B cell (primary cell): ENCODE measurements at regions not wholly inside any gene's neighbourhood (a gene's known extent, or its start where the extent isn't known, plus 50 kb on each side); places are given as distances from the start of the nearest gene placed in this dataset.

Source experiments
- EZH2 ChIP-seq: IDR thresholded peaks from 2 replicates; pipeline ENCODE4 v1.6.1; 2012; ENCODE audit warnings: borderline replicate concordance, low read depth, mild to moderate bottlenecking, moderate library complexity, low read length; ENCODE audit not compliant: insufficient read depth, poor library complexity, severe bottlenecking
- TF ChIP-seq, protein P1 (sequence below): fragments of 200-600 bp; IDR thresholded peaks from one replicate; pipeline ENCODE4 v1.8.0; 2022; ENCODE audit warnings: antibody characterized with exemption, mild to moderate bottlenecking

DNA sequence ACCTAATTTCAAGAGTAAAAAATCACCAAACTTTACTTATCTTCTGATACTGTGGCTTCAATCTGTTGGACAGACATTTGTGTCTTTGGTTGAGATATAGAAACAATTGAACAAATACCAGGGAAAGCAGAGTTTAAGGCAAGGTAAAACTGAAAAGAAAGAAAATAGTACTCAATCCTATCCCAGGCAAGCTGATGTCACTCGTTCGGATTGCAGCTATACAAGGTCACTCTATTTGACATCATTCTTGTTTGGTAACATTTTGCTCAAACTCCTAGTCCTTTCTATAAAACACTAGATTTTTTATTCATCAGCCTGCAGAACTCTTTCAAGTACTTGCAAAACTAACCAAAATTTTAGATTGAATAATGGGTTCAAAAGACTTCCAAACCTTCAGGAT lies 91.9 kb upstream of the ANKRD55 start:
- TF ChIP-seq, protein P1, sequence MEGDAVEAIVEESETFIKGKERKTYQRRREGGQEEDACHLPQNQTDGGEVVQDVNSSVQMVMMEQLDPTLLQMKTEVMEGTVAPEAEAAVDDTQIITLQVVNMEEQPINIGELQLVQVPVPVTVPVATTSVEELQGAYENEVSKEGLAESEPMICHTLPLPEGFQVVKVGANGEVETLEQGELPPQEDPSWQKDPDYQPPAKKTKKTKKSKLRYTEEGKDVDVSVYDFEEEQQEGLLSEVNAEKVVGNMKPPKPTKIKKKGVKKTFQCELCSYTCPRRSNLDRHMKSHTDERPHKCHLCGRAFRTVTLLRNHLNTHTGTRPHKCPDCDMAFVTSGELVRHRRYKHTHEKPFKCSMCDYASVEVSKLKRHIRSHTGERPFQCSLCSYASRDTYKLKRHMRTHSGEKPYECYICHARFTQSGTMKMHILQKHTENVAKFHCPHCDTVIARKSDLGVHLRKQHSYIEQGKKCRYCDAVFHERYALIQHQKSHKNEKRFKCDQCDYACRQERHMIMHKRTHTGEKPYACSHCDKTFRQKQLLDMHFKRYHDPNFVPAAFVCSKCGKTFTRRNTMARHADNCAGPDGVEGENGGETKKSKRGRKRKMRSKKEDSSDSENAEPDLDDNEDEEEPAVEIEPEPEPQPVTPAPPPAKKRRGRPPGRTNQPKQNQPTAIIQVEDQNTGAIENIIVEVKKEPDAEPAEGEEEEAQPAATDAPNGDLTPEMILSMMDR, result no peak
- no peak for TF ChIP-seq EZH2
